LNCaP clone FGC (cell line): ENCODE measurements at regions not wholly inside any gene's neighbourhood (a gene's known extent, or its start where the extent isn't known, plus 50 kb on each side); places are given as distances from the start of the nearest gene placed in this dataset.

ENCODE experiments used
- DNase-seq: peaks from one replicate; pipeline ENCODE4 v3.0.0-alpha.2; 2011; ENCODE audit warnings: low read depth
- H3K4me3 ChIP-seq: 2 replicates; pipeline ENCODE4 v1.5.1; 2011; ENCODE audit warnings: mild to moderate bottlenecking, low read depth, low read length, control low read depth
- CTCF ChIP-seq: IDR thresholded peaks from 2 replicates; pipeline ENCODE4 v1.5.1; 2012; ENCODE audit warnings: mild to moderate bottlenecking; ENCODE audit not compliant: control insufficient read depth, insufficient read depth; ENCODE audit errors: extremely low read depth

GRCh38 chr15:39290711-39291435, 290.0 kb upstream of the THBS1 start:
- H3K4me3 ChIP-seq, result no peak overlapping the region
- no peak for DNase-seq

GRCh38 chr15:39291690-39292089, 289.2 kb upstream of the THBS1 start:
- no peak overlapping the region for H3K4me3 ChIP-seq
- no peak for TF ChIP-seq CTCF
- DNase-seq, result no peak

More at GRCh38 chr15:39290711-39291435, 290.0 kb upstream of the THBS1 start:
- no peak for TF ChIP-seq CTCF

GRCh38 chr15:39296955-39297354, 283.9 kb upstream of the THBS1 start:
- H3K4me3 ChIP-seq, result no peak overlapping the region
- TF ChIP-seq CTCF, result no peak
- DNase-seq, result no peak

- H3K4me3 ChIP-seq, result no peak overlapping the region
- TF ChIP-seq CTCF, result no peak
- DNase-seq, result no peak
These were observed 282.5 kb upstream of the THBS1 start for GRCh38 chr15:39298271-39298962.

- no peak overlapping the region for H3K4me3 ChIP-seq
- no peak for DNase-seq
- no peak for TF ChIP-seq CTCF
These were observed 281.2 kb upstream of the THBS1 start for GRCh38 chr15:39299486-39300267.

GRCh38 chr15:39300451-39301153, 280.3 kb upstream of the THBS1 start:
- DNase-seq, result no peak
- no peak for TF ChIP-seq CTCF
- no peak overlapping the region for H3K4me3 ChIP-seq
